ENCODE measurements at regions not wholly inside any gene's neighbourhood (a gene's known extent, or its start where the extent isn't known, plus 50 kb on each side); places are given as distances from the start of the nearest gene placed in this dataset.

DNA sequence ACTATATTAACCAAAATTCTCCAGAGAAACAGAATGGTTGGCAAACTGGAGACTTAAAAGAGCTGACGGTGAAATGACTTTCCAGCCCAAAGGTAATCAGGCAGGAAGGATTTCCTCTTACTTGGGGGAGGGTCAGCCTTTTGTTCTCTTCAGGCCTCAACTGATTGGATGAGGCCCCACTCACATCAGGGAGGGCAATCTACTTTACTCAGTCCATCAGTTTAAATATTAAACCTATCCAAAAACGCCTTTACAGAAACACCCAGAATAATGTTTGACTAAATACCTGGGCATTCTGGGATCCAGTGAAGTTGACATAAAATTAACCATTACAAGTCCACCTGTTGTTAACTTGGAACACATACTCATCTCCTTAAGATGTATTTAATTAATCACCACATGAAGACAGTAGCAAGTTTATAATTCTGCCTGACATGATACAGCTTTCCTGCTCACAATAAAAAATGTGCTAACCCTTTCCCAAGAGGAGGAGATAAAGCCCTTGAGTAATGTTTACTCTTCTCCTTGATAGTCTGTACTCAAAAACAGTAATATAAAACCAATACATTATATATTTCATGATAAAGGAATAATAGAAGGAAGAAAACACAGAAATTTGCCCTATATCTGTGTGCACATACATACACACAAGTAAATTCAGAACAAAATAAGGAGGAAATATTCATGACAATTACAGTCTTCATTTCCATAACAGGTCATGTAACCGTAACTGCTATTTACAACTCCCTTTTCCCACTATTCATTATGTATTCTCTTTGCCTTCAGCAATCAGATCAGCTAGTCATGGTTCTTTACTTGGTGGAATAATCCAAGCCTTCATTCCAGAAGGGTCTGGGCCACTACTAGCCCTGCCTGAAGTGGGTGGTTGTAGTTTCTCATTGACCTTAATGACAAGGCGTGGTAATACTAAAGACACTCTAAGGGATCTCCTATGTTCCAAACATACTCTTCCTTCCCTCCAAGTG lies 107.5 kb upstream of the RUNX1 start:
- TF ChIP-seq MYNN (CRISPR knock-in tag; IDR thresholded peaks at IDR 0.05; ENCODE audit: low read depth) (no peak), ETV6 (CRISPR knock-in tag; conservative IDR thresholded peaks at IDR 0.05) (no peak), EZH2 (conservative IDR thresholded peaks at IDR 0.05; ENCODE audit: low read depth, low read length) (no peak), HOXA7 (CRISPR knock-in tag; IDR thresholded peaks at IDR 0.05) (no peak), SMYD3 (CRISPR knock-in tag; IDR thresholded peaks at IDR 0.05) (no peak), SIN3A (IDR thresholded peaks at IDR 0.05; ENCODE audit: borderline replicate concordance, low read depth, low read length) (no peak), ZNF501 (CRISPR knock-in tag; IDR thresholded peaks at IDR 0.05) (no peak), KMT2A (CRISPR knock-in tag; IDR thresholded peaks at IDR 0.05) (no peak), ZNF549 (CRISPR knock-in tag; IDR thresholded peaks at IDR 0.05) (no peak), EHMT2 (IDR thresholded peaks at IDR 0.05; ENCODE audit: borderline replicate concordance, low read depth, low read length) (no peak), TARDBP (CRISPR knock-in tag; IDR thresholded peaks at IDR 0.05) (no peak)
- TF ChIP-seq, protein P1, sequence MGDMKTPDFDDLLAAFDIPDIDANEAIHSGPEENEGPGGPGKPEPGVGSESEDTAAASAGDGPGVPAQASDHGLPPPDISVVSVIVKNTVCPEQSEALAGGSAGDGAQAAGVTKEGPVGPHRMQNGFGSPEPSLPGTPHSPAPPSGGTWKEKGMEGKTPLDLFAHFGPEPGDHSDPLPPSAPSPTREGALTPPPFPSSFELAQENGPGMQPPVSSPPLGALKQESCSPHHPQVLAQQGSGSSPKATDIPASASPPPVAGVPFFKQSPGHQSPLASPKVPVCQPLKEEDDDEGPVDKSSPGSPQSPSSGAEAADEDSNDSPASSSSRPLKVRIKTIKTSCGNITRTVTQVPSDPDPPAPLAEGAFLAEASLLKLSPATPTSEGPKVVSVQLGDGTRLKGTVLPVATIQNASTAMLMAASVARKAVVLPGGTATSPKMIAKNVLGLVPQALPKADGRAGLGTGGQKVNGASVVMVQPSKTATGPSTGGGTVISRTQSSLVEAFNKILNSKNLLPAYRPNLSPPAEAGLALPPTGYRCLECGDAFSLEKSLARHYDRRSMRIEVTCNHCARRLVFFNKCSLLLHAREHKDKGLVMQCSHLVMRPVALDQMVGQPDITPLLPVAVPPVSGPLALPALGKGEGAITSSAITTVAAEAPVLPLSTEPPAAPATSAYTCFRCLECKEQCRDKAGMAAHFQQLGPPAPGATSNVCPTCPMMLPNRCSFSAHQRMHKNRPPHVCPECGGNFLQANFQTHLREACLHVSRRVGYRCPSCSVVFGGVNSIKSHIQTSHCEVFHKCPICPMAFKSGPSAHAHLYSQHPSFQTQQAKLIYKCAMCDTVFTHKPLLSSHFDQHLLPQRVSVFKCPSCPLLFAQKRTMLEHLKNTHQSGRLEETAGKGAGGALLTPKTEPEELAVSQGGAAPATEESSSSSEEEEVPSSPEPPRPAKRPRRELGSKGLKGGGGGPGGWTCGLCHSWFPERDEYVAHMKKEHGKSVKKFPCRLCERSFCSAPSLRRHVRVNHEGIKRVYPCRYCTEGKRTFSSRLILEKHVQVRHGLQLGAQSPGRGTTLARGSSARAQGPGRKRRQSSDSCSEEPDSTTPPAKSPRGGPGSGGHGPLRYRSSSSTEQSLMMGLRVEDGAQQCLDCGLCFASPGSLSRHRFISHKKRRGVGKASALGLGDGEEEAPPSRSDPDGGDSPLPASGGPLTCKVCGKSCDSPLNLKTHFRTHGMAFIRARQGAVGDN (CRISPR knock-in tag; IDR thresholded peaks at IDR 0.05): no peak
- TF ChIP-seq, protein P2, sequence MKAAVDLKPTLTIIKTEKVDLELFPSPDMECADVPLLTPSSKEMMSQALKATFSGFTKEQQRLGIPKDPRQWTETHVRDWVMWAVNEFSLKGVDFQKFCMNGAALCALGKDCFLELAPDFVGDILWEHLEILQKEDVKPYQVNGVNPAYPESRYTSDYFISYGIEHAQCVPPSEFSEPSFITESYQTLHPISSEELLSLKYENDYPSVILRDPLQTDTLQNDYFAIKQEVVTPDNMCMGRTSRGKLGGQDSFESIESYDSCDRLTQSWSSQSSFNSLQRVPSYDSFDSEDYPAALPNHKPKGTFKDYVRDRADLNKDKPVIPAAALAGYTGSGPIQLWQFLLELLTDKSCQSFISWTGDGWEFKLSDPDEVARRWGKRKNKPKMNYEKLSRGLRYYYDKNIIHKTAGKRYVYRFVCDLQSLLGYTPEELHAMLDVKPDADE (CRISPR knock-in tag; IDR thresholded peaks at IDR 0.05): no peak

Data from HepG2 (cell line).